ENCODE measurements at regions not wholly inside any gene's neighbourhood (a gene's known extent, or its start where the extent isn't known, plus 50 kb on each side); places are given as distances from the start of the nearest gene placed in this dataset.

DNA sequence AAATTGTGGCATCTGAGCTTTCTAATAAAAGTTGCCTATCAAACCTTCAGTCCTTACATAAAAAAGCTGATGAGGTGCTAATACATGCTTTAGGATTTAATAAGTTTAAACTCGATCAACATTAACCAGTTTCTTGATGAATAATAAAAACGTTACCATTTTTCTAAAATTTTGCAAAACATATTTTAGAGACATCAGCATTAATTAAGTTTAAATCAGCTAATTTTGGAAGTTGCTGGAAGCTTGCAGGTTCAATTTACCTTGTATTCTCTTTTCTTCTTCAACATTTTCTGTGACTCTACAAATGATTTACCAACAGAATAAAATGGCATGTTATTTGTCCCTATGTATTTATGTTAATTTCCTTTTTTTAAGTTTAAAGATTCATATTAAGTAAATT, 365.3 kb upstream of the OPRM1 start:
- Mint-ChIP-seq H3K4me1 (no peaks in the 10 kb centered on the region), H3K27me3 (ENCODE audit: insufficient read depth, low read depth) (no peaks in the 10 kb centered on the region), H3K27ac (no peak overlapping the region), H3K9me3 (no peaks in the 10 kb centered on the region), H3K36me3 (no peaks in the 10 kb centered on the region), H3K4me3 (no peak overlapping the region)
- no peaks in the 10 kb centered on the region for H3K79me2 ChIP-seq (ENCODE audit: low read depth)
- no peaks in the 10 kb centered on the region for H4K20me1 ChIP-seq (ENCODE audit: low read depth)
- no peak overlapping the region for H2AFZ ChIP-seq (replicated peaks)
- no peak overlapping the region for H3K27ac ChIP-seq
- no peak overlapping the region for H3K9ac ChIP-seq
- no peak overlapping the region for H3K4me2 ChIP-seq
- DNase-seq (ENCODE audit: low spot score): no peak
- no peak for TF ChIP-seq EZH2phosphoT487 (IDR thresholded peaks at IDR 0.05)
- TF ChIP-seq CTCF (IDR thresholded peaks at IDR 0.05): no peak
- TF ChIP-seq EZH2 (IDR thresholded peaks at IDR 0.05): no peak
- no peaks in the 10 kb centered on the region for H3K36me3 ChIP-seq
- no peak overlapping the region for H3K4me3 ChIP-seq
- no peaks in the 10 kb centered on the region for H3K27me3 ChIP-seq
- no peaks in the 10 kb centered on the region for H3K9me3 ChIP-seq (ENCODE audit: low read depth)
- no peaks in the 10 kb centered on the region for H3F3A ChIP-seq (ENCODE audit: low read depth)
- H3K4me1 ChIP-seq: no peaks in the 10 kb centered on the region

DNA sequence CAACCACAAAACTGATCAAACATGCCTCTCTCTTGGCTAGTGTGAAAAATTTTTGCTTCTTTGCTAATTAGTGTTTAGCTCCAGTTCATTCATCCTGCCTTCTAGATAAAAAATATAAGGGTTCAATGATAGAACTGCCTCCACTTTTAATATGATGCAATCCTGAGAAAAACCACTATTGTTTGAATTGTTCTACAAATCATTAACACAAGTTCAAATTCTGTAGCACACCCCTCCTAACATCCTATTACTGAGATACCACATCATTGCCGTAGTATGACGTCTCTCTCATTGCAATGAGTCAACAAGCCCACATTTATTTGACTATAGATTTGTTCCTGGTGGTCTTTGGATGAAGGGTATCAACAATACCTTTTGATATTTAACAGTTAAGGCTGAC, 365.8 kb upstream of the OPRM1 start:
- H2AFZ ChIP-seq (replicated peaks): no peak overlapping the region
- H3K27me3 ChIP-seq: no peaks in the 10 kb centered on the region
- no peak overlapping the region for H3K27ac Mint-ChIP-seq
- H3K9ac ChIP-seq: no peak overlapping the region
- no peak overlapping the region for H3K4me2 ChIP-seq
- H3K27ac ChIP-seq: no peak overlapping the region
- TF ChIP-seq EZH2 (IDR thresholded peaks at IDR 0.05): no peak
- no peak for TF ChIP-seq EZH2phosphoT487 (IDR thresholded peaks at IDR 0.05)
- no peak for TF ChIP-seq CTCF (IDR thresholded peaks at IDR 0.05)
- no peak overlapping the region for H3K4me3 ChIP-seq
- H4K20me1 ChIP-seq (ENCODE audit: low read depth): no peaks in the 10 kb centered on the region
- no peaks in the 10 kb centered on the region for H3K27me3 Mint-ChIP-seq (ENCODE audit: insufficient read depth, low read depth)
- H3K9me3 Mint-ChIP-seq: no peaks in the 10 kb centered on the region
- H3K9me3 ChIP-seq (ENCODE audit: low read depth): no peaks in the 10 kb centered on the region
- no peaks in the 10 kb centered on the region for H3F3A ChIP-seq (ENCODE audit: low read depth)
- H3K79me2 ChIP-seq (ENCODE audit: low read depth): no peaks in the 10 kb centered on the region
- no peaks in the 10 kb centered on the region for H3K4me1 Mint-ChIP-seq
- no peak for DNase-seq (ENCODE audit: low spot score)
- H3K36me3 ChIP-seq: no peaks in the 10 kb centered on the region
- no peaks in the 10 kb centered on the region for H3K4me1 ChIP-seq
- no peaks in the 10 kb centered on the region for H3K36me3 Mint-ChIP-seq
- no peak overlapping the region for H3K4me3 Mint-ChIP-seq

GRCh38 chr6:153670403-153671026, 368.5 kb upstream of the OPRM1 start:
- Histone ChIP-seq H2AFZ (replicated peaks) (no peak overlapping the region), H4K20me1 (ENCODE audit: low read depth) (no peaks in the 10 kb centered on the region), H3F3A (ENCODE audit: low read depth) (no peaks in the 10 kb centered on the region), H3K27me3 (no peaks in the 10 kb centered on the region), H3K4me2 (no peak overlapping the region), H3K36me3 (no peaks in the 10 kb centered on the region), H3K27ac (no peak overlapping the region), H3K4me1 (no peaks in the 10 kb centered on the region), H3K9ac (no peak overlapping the region), H3K79me2 (ENCODE audit: low read depth) (no peaks in the 10 kb centered on the region), H3K9me3 (ENCODE audit: low read depth) (no peaks in the 10 kb centered on the region), H3K4me3 (no peak overlapping the region)
- DNase-seq (ENCODE audit: low spot score): no peak
- Mint-ChIP-seq H3K36me3 (no peaks in the 10 kb centered on the region), H3K27me3 (ENCODE audit: insufficient read depth, low read depth) (no peaks in the 10 kb centered on the region), H3K4me1 (no peaks in the 10 kb centered on the region), H3K9me3 (no peaks in the 10 kb centered on the region), H3K4me3 (no peak overlapping the region), H3K27ac (no peak overlapping the region)
- TF ChIP-seq EZH2phosphoT487 (IDR thresholded peaks at IDR 0.05): no peak
- no peak for TF ChIP-seq EZH2 (IDR thresholded peaks at IDR 0.05)
- TF ChIP-seq CTCF (IDR thresholded peaks at IDR 0.05): no peak

All from neural progenitor cell (in vitro differentiated cells).